Femur (tissue), 1 donor: ENCODE measurements at regions not wholly inside any gene's neighbourhood (a gene's known extent, or its start where the extent isn't known, plus 50 kb on each side); places are given as distances from the start of the nearest gene placed in this dataset.

ENCODE experiments used
- DNase-seq: peaks from one replicate; pipeline ENCODE4 v3.0.0-alpha.2; 2017

GRCh38 chr3:10585945-10586344 is 80.6 kb upstream of the ATP2B2 start:
- DNase-seq: no peak

- DNase-seq: peak; percentile 83
Measured at GRCh38 chr3:10594915-10595314, 89.5 kb upstream of the ATP2B2 start.

DNA sequence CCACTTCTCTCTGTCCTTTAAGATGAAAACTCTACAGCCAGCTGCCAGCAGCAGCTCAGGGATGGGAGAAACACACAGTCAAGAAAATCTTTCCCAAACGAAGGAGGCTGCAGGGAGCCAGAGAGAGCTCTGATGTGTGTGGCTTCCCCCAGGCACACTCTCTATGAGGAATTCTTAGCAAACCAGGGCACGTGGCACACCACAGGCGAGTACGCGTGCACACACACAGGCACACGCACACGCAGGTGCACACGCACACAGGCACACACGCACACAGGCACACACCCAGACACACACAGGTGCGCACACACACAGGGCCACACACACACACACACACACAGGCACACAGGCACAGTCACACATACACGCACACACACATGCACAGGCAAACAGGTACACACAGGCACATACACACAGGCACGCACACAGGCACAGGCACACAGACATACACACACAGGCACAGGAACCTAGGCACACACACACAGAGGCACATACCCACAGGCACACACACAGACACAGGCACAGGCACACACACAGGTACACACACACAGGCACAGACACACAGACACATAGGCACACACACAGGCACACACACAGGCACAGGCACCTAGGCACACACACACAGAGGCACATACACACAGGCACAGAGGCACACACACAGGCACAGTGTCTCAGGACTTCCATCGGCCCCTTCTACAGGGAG is 91.5 kb upstream of the ATP2B2 start:
- no peak for DNase-seq

GRCh38 chr3:10597733-10598132 is 92.3 kb upstream of the ATP2B2 start:
- no peak for DNase-seq

DNA sequence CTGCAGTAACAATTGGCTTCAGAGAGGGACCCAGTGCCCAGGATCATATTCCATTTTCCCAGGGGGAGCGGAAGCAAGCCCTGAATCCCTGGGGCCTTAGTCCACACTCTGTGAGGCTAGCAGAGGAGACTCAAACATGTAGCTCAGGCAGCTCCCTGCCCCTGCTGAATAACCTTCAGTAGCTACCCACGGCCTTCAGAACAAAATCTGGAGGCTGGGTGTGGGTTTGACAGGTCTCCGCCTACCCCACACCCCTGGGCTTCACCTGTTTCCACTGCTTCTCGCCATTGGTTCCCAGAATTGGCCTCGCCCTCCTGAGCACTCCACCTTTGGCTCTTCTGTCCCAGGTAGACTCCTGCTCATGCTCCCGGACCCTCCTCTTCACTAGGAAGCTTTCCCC is 93.6 kb upstream of the ATP2B2 start:
- no peak for DNase-seq

GRCh38 chr3:10599444-10599843 is 94.1 kb upstream of the ATP2B2 start:
- no peak for DNase-seq

- no peak for DNase-seq
Measured at GRCh38 chr3:10600296-10600714, 94.9 kb upstream of the ATP2B2 start.

GRCh38 chr3:10600726-10601125 is 95.3 kb upstream of the ATP2B2 start:
- no peak for DNase-seq

- DNase-seq: no peak
Measured at GRCh38 chr3:10601151-10601856, 95.9 kb upstream of the ATP2B2 start.

DNA sequence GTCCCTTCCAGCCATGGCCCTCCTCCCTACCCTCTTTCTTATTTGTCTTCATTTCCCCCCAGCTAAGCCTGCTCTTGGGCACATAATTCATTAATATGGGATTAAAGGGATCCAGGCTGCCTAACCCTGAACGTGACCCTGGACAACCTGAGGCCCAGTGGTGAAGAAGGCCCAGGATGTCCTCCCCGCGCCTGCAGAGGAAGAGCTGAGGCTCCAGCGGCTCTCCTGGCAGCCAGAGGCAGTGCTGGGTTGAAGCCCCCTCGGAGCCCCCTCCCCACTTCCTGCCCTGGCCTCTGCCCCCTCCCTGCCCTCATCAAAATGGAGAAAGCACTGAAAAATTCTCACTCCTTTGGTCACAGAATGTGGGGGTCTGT is 96.5 kb upstream of the ATP2B2 start:
- DNase-seq: no peak

- no peak for DNase-seq
Measured at GRCh38 chr3:10602271-10602670, 96.9 kb upstream of the ATP2B2 start.

DNA sequence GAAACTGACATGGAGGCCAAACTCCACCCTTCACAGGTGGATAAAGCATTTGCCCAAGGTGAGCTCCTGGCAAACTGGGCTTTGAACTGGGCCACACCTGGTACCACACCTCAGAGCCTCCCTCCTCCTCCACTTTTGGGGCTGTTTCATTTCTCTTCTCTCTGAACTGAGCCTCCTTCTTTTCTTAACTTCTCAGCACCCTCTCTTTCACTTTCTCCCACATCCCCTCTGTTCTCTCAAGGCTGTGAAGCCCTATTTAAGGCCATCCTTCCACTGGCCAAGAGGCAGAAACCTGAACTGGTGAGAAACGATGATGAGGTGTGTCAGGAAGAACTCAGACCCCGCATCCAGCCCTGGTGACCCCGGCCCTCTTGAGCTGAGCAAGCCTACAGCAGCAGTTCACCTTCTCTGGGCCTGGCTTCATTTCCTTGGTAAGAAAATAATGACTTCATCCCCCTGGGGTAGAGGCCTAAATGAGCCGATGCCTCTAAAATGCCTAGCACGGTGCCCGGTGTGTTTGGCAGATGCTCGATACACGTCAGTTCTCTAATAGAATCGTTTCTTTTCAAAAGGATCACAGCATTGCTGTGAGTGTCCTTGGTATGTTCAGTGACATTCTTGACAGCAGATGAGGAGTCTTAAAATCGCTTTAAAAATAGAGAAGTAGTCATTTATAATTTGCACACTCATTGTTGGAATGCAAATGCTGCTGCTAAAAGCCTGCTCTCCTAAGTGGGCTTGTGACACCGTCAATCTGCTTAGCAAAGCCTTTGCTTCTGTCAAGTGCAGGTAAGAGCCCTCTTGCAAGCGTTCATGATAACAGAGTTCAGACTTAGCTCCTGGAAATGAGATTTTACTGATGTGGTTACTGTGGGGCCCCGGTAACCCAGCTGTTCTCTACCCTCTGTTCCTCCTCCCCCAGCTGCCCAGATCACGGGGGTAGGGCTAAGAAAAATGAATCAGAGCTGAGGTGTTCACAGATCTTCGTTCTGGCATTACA is 97.7 kb upstream of the ATP2B2 start:
- DNase-seq: no peak

DNA sequence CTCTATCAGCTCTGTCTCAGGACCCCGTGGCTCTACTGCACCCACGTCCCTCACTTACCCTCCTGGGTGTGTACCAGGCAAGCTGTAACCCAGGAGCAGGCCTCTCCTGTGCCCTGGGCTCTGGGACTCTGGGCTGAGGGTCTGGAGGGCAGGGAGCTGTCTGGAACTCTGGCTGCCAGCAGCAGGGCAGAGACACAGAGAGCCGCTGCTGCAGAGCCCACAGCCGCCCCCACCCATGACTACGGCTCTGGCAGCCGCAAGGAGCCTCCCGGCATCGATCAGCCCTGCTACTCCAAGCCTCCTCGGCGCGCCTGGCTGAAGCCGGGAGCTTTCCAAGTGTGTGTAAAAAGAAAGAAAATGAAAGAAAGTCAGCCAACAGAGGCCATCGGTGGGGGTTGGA is 103.7 kb upstream of the ATP2B2 start:
- DNase-seq: no peak

DNA sequence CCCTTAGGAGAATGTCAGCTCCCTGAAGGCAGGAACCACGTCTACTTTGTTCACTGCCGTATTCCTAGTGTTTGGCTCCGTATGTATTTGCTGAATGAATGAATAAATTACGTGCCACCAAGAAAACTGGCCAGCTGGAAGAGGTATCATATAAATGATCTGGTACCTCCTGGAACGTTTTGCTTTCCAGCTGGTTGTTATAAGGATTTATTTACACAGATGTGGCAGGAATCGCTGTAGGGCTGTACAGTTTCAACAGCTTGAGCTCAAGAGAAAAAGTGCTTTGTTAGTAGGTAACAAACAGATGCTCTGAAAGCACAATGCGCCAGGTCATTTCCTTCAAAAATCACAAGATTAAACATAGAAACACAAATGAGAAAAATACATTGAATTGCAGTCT is 108.8 kb upstream of the ATP2B2 start:
- DNase-seq: no peak

GRCh38 chr3:10615715-10616114 is 110.3 kb upstream of the ATP2B2 start:
- DNase-seq: no peak

DNA sequence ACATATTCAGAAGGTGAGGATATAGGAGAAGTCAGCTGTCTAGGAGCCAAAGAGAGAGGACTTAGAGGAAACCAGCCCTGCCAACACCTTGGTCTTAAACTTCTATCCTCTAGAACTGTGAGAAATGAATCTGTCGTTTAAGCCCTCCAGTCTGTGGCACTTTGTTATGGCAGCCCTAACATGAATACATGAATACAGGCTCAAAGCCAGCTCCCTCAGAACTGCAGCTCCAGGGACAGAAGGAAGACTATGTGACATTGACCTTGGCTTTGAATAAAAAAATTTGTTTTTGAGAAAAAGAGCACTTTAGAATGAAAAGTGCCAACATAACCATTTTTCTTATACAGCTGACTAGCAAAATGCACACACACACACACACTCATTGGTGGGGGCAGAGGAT is 110.9 kb upstream of the ATP2B2 start:
- no peak for DNase-seq

DNA sequence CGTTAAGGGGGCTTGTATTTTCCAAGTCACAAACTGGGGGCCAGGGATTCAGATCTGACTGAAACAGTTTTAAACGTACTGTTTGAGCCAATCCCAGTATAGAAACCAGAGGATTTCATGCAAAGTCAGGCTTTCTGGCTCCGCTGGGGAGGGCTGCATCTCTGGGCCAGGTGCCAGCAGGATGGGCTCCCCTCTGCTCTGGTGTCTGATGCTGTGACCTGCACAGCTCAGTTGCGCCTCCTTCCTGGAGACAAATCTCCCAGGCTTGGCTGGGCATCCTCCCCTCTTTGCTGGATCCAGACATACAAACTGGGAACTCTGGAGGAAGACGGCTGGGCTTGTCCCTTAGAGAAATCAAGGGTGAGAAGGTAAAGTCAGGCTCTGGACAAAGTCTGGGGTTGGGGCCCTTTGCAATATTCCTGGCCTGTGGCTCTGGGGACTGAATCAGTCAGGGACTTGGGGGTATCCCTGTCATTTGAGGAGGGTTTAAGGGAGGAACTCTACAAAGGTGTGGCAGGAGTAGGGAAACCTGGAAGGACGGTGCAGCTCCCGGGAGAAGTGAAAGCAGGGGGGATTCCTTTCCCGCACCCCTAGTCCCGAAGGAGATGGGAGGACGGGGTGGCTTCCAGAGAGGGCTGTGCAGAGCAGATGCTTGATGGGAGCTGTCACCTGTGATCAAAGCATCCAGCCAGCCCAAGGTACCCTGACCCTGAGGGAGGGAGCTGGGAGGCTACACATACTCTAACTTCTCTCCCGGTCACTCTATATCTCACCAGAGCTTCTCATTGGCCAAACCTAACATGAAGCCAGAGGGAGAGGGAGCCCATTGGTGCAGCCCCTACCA is 114.8 kb upstream of the ATP2B2 start:
- no peak for DNase-seq

- DNase-seq: no peak
Measured at GRCh38 chr3:10620833-10621082, 115.4 kb upstream of the ATP2B2 start.

DNA sequence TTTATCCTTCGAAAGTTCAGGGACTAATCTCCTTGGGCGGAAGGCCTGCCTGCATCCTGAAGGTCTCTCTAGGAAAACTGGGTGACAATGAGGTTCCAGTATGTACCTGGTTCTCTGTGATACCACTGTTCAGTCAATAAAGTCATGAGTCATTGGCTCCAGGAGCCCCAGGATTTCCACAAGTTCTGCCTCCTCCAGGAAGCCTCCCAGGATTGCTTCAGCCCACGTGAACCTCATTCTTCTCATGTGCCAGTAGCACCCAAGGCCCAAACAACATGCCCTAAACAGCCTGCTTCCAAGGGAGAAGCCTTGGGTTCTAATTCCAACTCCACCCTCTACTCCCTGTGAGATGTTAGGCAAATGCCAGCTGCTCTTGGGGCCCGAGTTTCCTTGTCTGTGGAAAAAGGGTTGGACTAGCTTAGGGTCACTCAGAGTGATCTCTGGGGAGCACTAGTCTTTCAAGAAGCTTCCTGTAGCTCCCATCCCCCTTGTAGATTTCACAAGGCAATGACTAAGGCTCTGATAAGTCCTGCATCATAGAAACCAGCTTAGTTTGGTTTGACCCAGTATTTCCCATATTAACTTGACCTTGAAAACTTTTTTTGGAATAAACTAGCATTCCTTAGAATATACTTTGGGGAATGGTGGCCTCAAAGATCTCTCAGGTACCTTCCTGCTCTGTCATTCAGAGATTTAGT is 118.3 kb upstream of the ATP2B2 start:
- DNase-seq: no peak

DNA sequence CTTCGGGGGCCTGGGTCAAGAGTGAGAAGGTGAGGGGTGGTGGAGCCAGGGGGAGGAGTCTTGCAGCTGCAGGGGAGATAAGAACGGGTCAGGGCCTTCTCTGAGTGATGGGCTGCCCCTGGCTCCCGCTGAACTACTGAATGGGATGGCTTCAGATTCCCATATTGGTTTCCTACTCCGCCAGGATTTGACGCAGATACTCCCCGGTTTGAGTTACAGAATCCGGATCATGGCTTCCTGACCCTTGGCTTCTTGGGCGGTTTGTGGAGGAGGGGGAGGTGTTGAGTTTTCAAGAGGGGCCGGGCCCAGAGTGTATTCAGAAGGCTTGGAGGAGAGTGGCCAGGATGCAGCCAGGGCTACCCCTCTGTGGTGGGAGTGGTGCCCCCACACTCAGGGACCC is 119.9 kb upstream of the ATP2B2 start:
- no peak for DNase-seq

- no peak for DNase-seq
Measured at GRCh38 chr3:10627884-10628572, 122.6 kb upstream of the ATP2B2 start.
